HCT116 (cell line): ENCODE measurements at regions not wholly inside any gene's neighbourhood (a gene's known extent, or its start where the extent isn't known, plus 50 kb on each side); places are given as distances from the start of the nearest gene placed in this dataset.

Source experiments
- ATAC-seq: fragments of 200-7000 bp; cut with Tn5 transposase; 2 replicates; pipeline ENCODE4 v1.9.1; 2020; ENCODE audit warnings: mild to moderate bottlenecking, moderate library complexity
- BruUV-seq: library from RNA; stranded (reverse); fragments of 400-500 nt; replicated peaks from 2 replicates; lab custom pipeline; 2021; lab: Mats Ljungman, UMichigan
- CTCF ChIA-PET: fragments of 300-600 bp; sonication (Branson Sonifier 250); formaldehyde crosslinking; loops from one replicate; lab custom pipeline; 2021; ENCODE audit warnings: antibody characterized with exemption; lab: Charles Lee
- POLR2A ChIA-PET: fragments of 300-600, 350-600 bp; sonication (Branson Sonifier 250); formaldehyde crosslinking; loops from one replicate; lab custom pipeline; 2021; ENCODE audit warnings: antibody characterized with exemption; lab: Charles Lee
- RAD21 ChIA-PET, 2 experiments: fragments of 300-600 bp; sonication (Branson Sonifier 250); formaldehyde crosslinking; loops; one replicate each; lab custom pipeline; 2023; ENCODE audit warnings: low total read pairs in 2 of 2; ENCODE audit not compliant: uncharacterized antibody in 2 of 2, unreplicated experiment in 2 of 2, low non-redundant PET in 1 of 2; lab: Charles Lee
- DNase-seq: peaks from one replicate; pipeline ENCODE4 v3.0.0-alpha.2; 2010; ENCODE audit warnings: low read depth, low spot score
- H2AFZ ChIP-seq: fragments of 200-600 bp; shearing (Covaris generic), sonication (generic); 2 replicates; pipeline ENCODE4 v1.6.1; 2017; ENCODE audit warnings: low read depth, mixed run types, mixed read lengths, antibody characterized with exemption, low read length; ENCODE audit not compliant: poor library complexity, severe bottlenecking
- H3K27ac ChIP-seq: 2 replicates; pipeline ENCODE4 v1.5.1; 2012; ENCODE audit warnings: low read depth, low read length
- H3K27me3 ChIP-seq: fragments of 200-600 bp; sonication (generic); 2 replicates; pipeline ENCODE4 v1.6.1; 2016; ENCODE audit warnings: mixed run types, low read length, mixed read lengths; ENCODE audit not compliant: insufficient read depth
- H3K36me3 ChIP-seq, 2 experiments: fragments of 200-500 bp in 1 of 2; fragments of 200-600 bp in 1 of 2; sonication (Bioruptor generic) in 1 of 2; sonication (generic) in 1 of 2; 2 replicates each; pipeline versions ENCODE4 v1.5.1 to v1.6.1; 2014 to 2016; ENCODE audit warnings: low read length in 2 of 2, inconsistent platforms in 1 of 2, mixed read lengths in 1 of 2, mixed run types in 1 of 2; ENCODE audit not compliant: insufficient read depth in 2 of 2, control insufficient read depth in 1 of 2
- H3K4me1 ChIP-seq, 2 experiments: fragments of 200-600 bp in 1 of 2; sonication (generic) in 1 of 2; 2 replicates each; pipeline versions ENCODE4 v1.5.1 to v1.6.1; 2012 to 2017; ENCODE audit warnings: low read length in 2 of 2, inconsistent platforms in 1 of 2, mild to moderate bottlenecking in 1 of 2, mixed read lengths in 1 of 2, mixed run types in 1 of 2, moderate library complexity in 1 of 2; ENCODE audit not compliant: insufficient read depth in 2 of 2, control insufficient read depth in 1 of 2
- H3K4me2 ChIP-seq: fragments of 200-600 bp; sonication (generic); 2 replicates; pipeline ENCODE4 v1.6.1; 2017; ENCODE audit warnings: mixed run types, low read length, mixed read lengths
- H3K4me3 ChIP-seq, 2 experiments: fragments of 200-600 bp in 1 of 2; sonication (generic) in 1 of 2; replicated peaks in 1 of 2; 2 replicates each; pipeline ENCODE4 v1.5.1; 2011 to 2016; ENCODE audit warnings: low read length in 2 of 2, control low read depth in 1 of 2, low read depth in 1 of 2, mild to moderate bottlenecking in 1 of 2, mixed read lengths in 1 of 2, mixed run types in 1 of 2
- H3K79me2 ChIP-seq: fragments of 200-600 bp; sonication (generic); 2 replicates; pipeline ENCODE4 v1.6.1; 2017; ENCODE audit warnings: mild to moderate bottlenecking, mixed run types, low read length, moderate library complexity, mixed read lengths; ENCODE audit not compliant: insufficient read depth
- H3K9ac ChIP-seq: fragments of 200-600 bp; sonication (generic); 2 replicates; pipeline ENCODE4 v1.6.1; 2016; ENCODE audit warnings: low read length, mixed read lengths
- H3K9me2 ChIP-seq: fragments of 200-600 bp; sonication (generic), shearing (Covaris generic); 2 replicates; pipeline ENCODE4 v1.6.1; 2017; ENCODE audit warnings: mixed run types, mild to moderate bottlenecking, moderate library complexity; ENCODE audit not compliant: insufficient read depth
- H3K9me3 ChIP-seq, 2 experiments: fragments of 200-500 bp in 1 of 2; fragments of 200-600 bp in 1 of 2; sonication (Bioruptor generic) in 1 of 2; sonication (generic) in 1 of 2; 2 replicates each; pipeline ENCODE4 v1.6.1; 2014 to 2017; ENCODE audit warnings: low read length in 2 of 2, mixed read lengths in 2 of 2, inconsistent platforms in 1 of 2, low read depth in 1 of 2, mild to moderate bottlenecking in 1 of 2, mixed run types in 1 of 2, moderate library complexity in 1 of 2; ENCODE audit not compliant: control insufficient read depth in 1 of 2, insufficient read depth in 1 of 2
- H4K20me1 ChIP-seq: fragments of 200-600 bp; sonication (generic), shearing (Covaris generic); 2 replicates; pipeline ENCODE4 v1.6.1; 2017; ENCODE audit warnings: mixed run types, mild to moderate bottlenecking, moderate library complexity; ENCODE audit not compliant: insufficient read depth
- CBX3 ChIP-seq: IDR thresholded peaks from 2 replicates; pipeline ENCODE4 v1.6.1; 2012; ENCODE audit warnings: low read depth
- CTCF ChIP-seq, 3 experiments: fragments of 200-600 bp in 1 of 3; sonication (generic) in 1 of 3; IDR thresholded peaks in 2 of 3; conservative IDR thresholded peaks in 1 of 3; 2 replicates each; pipeline ENCODE4 v1.5.1; 2012 to 2017; ENCODE audit warnings: low read depth in 2 of 3, low read length in 2 of 3, antibody characterized with exemption in 1 of 3, borderline replicate concordance in 1 of 3, control low read depth in 1 of 3, mild to moderate bottlenecking in 1 of 3, mixed read lengths in 1 of 3, mixed run types in 1 of 3, moderate library complexity in 1 of 3; ENCODE audit not compliant: insufficient read depth in 1 of 3
- EGR1 ChIP-seq: IDR thresholded peaks from 2 replicates; pipeline ENCODE4 v1.6.1; 2012; ENCODE audit warnings: low read depth
- ELF1 ChIP-seq: IDR thresholded peaks from 2 replicates; pipeline ENCODE4 v1.6.1; 2012; ENCODE audit warnings: low read depth, borderline replicate concordance
- EZH2 ChIP-seq: fragments of 200-600 bp; sonication (generic); IDR thresholded peaks from 2 replicates; pipeline ENCODE4 v1.6.1; 2017; ENCODE audit warnings: antibody characterized with exemption, mixed run types
- EZH2phosphoT487 ChIP-seq: fragments of 200-600 bp; IDR thresholded peaks from 2 replicates; pipeline ENCODE4 v1.6.1; 2018; ENCODE audit warnings: antibody characterized with exemption, borderline replicate concordance
- FOSL1 ChIP-seq: IDR thresholded peaks from 2 replicates; pipeline ENCODE4 v1.6.1; 2012; ENCODE audit warnings: low read depth
- POLR2AphosphoS5 ChIP-seq: IDR thresholded peaks from 2 replicates; pipeline ENCODE4 v1.6.1; 2011; ENCODE audit warnings: mild to moderate bottlenecking, low read depth, low read length, moderate library complexity
- RAD21 ChIP-seq: IDR thresholded peaks from 2 replicates; pipeline ENCODE4 v1.6.1; 2012; ENCODE audit warnings: low read depth, mild to moderate bottlenecking
- REST ChIP-seq: IDR thresholded peaks from 2 replicates; pipeline ENCODE4 v1.6.1; 2012; ENCODE audit warnings: low read depth
- SP1 ChIP-seq: IDR thresholded peaks from 2 replicates; pipeline ENCODE4 v1.6.1; 2012; ENCODE audit warnings: low read depth
- SRF ChIP-seq: IDR thresholded peaks from 2 replicates; pipeline ENCODE4 v1.6.1; 2012; ENCODE audit warnings: low read depth
- TCF7L2 ChIP-seq: IDR thresholded peaks from 2 replicates; pipeline ENCODE4 v1.7.0; 2011; ENCODE audit warnings: borderline replicate concordance, inconsistent platforms; ENCODE audit not compliant: insufficient read depth, insufficient read length; ENCODE audit errors: extremely low read depth
- intact Hi-C: fragments of 100-400 bp; cut with micrococcal nuclease; formaldehyde crosslinking; loops from 2 replicates; pipeline ENCODE4 v1.10.0; 2022

GRCh38 chr2:128550389-128550788 lies 231.7 kb upstream of the HS6ST1 start:
- H3K4me1 ChIP-seq: no peaks in the 10 kb centered on the region
- no peak overlapping the region for H3K4me3 ChIP-seq
- ChIA-PET CTCF (no interaction called here), RAD21 (no interaction called here), POLR2A (no interaction called here)
- no peaks in the 10 kb centered on the region for H3K36me3 ChIP-seq
- H3K79me2 ChIP-seq: no peaks in the 10 kb centered on the region
- ATAC-seq (no peak), DNase-seq (no peak)
- TF ChIP-seq EZH2: no peak
- no peak for TF ChIP-seq RAD21
- TF ChIP-seq SRF: no peak
- intact Hi-C loops: no loop called here
- no peaks in the 10 kb centered on the region for H3K27me3 ChIP-seq
- no peak overlapping the region for H2AFZ ChIP-seq
- BruUV-seq: no TSS peak
- H3K4me2 ChIP-seq: no peak overlapping the region
- no peaks in the 10 kb centered on the region for H3K9me2 ChIP-seq
- H3K9ac ChIP-seq: no peak overlapping the region
- H3K27ac ChIP-seq: no peak overlapping the region
- no peaks in the 10 kb centered on the region for H3K9me3 ChIP-seq
- H4K20me1 ChIP-seq: no peaks in the 10 kb centered on the region

GRCh38 chr2:128550801-128551416 lies 232.2 kb upstream of the HS6ST1 start:
- DNase-seq (no peak), ATAC-seq (no peak)
- H3K36me3 ChIP-seq: no peaks in the 10 kb centered on the region
- H3K9me2 ChIP-seq: no peaks in the 10 kb centered on the region
- no peak overlapping the region for H3K9ac ChIP-seq
- H4K20me1 ChIP-seq: no peaks in the 10 kb centered on the region
- TF ChIP-seq CTCF (IDR thresholded peaks at IDR 0.05 in 2 of 3, conservative IDR thresholded peaks at IDR 0.05 in 1 of 3; ENCODE audit: borderline replicate concordance in 1 of 3, insufficient read depth in 1 of 3, low read depth in 2 of 3, low read length in 2 of 3): no peak
- TF ChIP-seq CBX3: no peak
- no peak for TF ChIP-seq REST
- no peak for TF ChIP-seq EZH2phosphoT487
- TF ChIP-seq POLR2AphosphoS5: no peak
- TF ChIP-seq TCF7L2: no peak
- no peak for TF ChIP-seq FOSL1
- TF ChIP-seq EGR1: no peak
- TF ChIP-seq SP1: no peak
- TF ChIP-seq ELF1: no peak
- H3K27me3 ChIP-seq: no peaks in the 10 kb centered on the region
- no peak overlapping the region for H3K4me3 ChIP-seq
- no TSS peak for BruUV-seq
- H3K27ac ChIP-seq: no peak overlapping the region
- H3K4me2 ChIP-seq: no peak overlapping the region
- no peaks in the 10 kb centered on the region for H3K9me3 ChIP-seq
- CTCF ChIA-PET: no interaction called here
- intact Hi-C loops: no loop called here
- H3K79me2 ChIP-seq: no peaks in the 10 kb centered on the region
- POLR2A ChIA-PET: no interaction called here
- RAD21 ChIA-PET: no interaction called here
- H3K4me1 ChIP-seq: no peaks in the 10 kb centered on the region
- no peak overlapping the region for H2AFZ ChIP-seq
